ENCODE measurements at regions not wholly inside any gene's neighbourhood (a gene's known extent, or its start where the extent isn't known, plus 50 kb on each side); places are given as distances from the start of the nearest gene placed in this dataset.

- TF ChIP-seq POLR2A (IDR thresholded peaks at IDR 0.05) (no peak), EP300 (IDR thresholded peaks at IDR 0.05) (no peak), CTCF (IDR thresholded peaks at IDR 0.05) (no peak)
These were observed 396.7 kb upstream of the SORCS1 start for GRCh38 chr10:107561136-107561650.

Data from ovary (tissue), 3 donors.